Natural killer cell (primary cell): ENCODE measurements at regions not wholly inside any gene's neighbourhood (a gene's known extent, or its start where the extent isn't known, plus 50 kb on each side); places are given as distances from the start of the nearest gene placed in this dataset.

Experiments
- ATAC-seq, 3 donors: fragments of 150-1000 bp in 2 of 3; fragments of 200-7000 bp in 1 of 3; cut with Tn5 transposase; 1 replicate in 1 of 3; 2 replicates in 2 of 3; pipeline ENCODE4 v1.10.0; 2021; ENCODE audit warnings: mild to moderate bottlenecking in 2 of 3, moderate library complexity in 2 of 3
- DNase-seq, 2 donors: peaks; one replicate each; pipeline versions ENCODE4 v3.0.0 to v3.0.0-alpha.2; 2013 to 2021; ENCODE audit warnings: mixed read lengths in 1 of 2
- H3K27ac ChIP-seq: one replicate; pipeline ENCODE4 v1.5.1; 2013; ENCODE audit warnings: mild to moderate bottlenecking, low read length
- H3K27me3 ChIP-seq: one replicate; pipeline ENCODE4 v1.6.1; 2013; ENCODE audit warnings: low read length; ENCODE audit not compliant: control insufficient read depth, insufficient read depth
- H3K36me3 ChIP-seq: one replicate; pipeline ENCODE4 v1.6.1; 2013; ENCODE audit warnings: low read length; ENCODE audit not compliant: control insufficient read depth, insufficient read depth
- H3K4me1 ChIP-seq: one replicate; pipeline ENCODE4 v1.6.1; 2013; ENCODE audit warnings: low read length; ENCODE audit not compliant: control insufficient read depth, insufficient read depth
- H3K4me3 ChIP-seq: one replicate; pipeline ENCODE4 v1.5.1; 2013; ENCODE audit warnings: low read length
- H3K9me3 ChIP-seq: one replicate; pipeline ENCODE4 v1.6.1; 2013; ENCODE audit warnings: low read length; ENCODE audit not compliant: control insufficient read depth, insufficient read depth
- H3K27ac Mint-ChIP-seq, 2 donors: one replicate each; pipeline ENCODE4 v1.8.0; 2022; ENCODE audit warnings: mild to moderate bottlenecking in 2 of 2, mixed read lengths in 2 of 2, moderate library complexity in 1 of 2
- H3K27me3 Mint-ChIP-seq, 2 donors: one replicate each; pipeline ENCODE4 v1.8.0; 2022; ENCODE audit warnings: low read depth in 2 of 2, mixed read lengths in 2 of 2
- H3K36me3 Mint-ChIP-seq: one replicate; pipeline ENCODE4 v1.8.0; 2022; ENCODE audit warnings: mixed read lengths
- H3K4me1 Mint-ChIP-seq, 2 donors: one replicate each; pipeline ENCODE4 v1.8.0; 2022; ENCODE audit warnings: mixed read lengths in 2 of 2
- H3K4me3 Mint-ChIP-seq: one replicate; pipeline ENCODE4 v1.8.0; 2022; ENCODE audit warnings: mild to moderate bottlenecking, moderate library complexity, mixed read lengths
- H3K9me3 Mint-ChIP-seq, 2 donors: one replicate each; pipeline ENCODE4 v1.8.0; 2022; ENCODE audit warnings: mixed read lengths in 2 of 2
- CTCF ChIP-seq: fragments of 200-600 bp; IDR thresholded peaks from one replicate; pipeline ENCODE4 v1.8.0; 2022; ENCODE audit warnings: antibody characterized with exemption
- WGBS: methylation state at CpG from one replicate; pipeline ENCODE4 v1.1.7; 2013; ENCODE audit warnings: missing lambda C conversion rate; ENCODE audit not compliant: insufficient coverage; 5-methylcytosine and 5-hydroxymethylcytosine counted together
- intact Hi-C: fragments of 100-400 bp; cut with micrococcal nuclease; formaldehyde crosslinking; loops from one replicate; pipeline ENCODE4 v1.14.2; 2022

- H3K27ac Mint-ChIP-seq = no peak overlapping the region
- no peaks in the 10 kb centered on the region for H3K27me3 ChIP-seq
- intact Hi-C loops = no loop called here
- 89% methylated on average over 5 of the region's 5 CpGs for WGBS
- H3K27ac ChIP-seq = no peak overlapping the region
- no peaks in the 10 kb centered on the region for H3K36me3 ChIP-seq
- H3K4me1 ChIP-seq = no peaks in the 10 kb centered on the region
- H3K36me3 Mint-ChIP-seq = no peaks in the 10 kb centered on the region
- H3K4me1 Mint-ChIP-seq = no peaks in the 10 kb centered on the region
- no peak overlapping the region for H3K4me3 Mint-ChIP-seq
- no peak for DNase-seq
- H3K9me3 Mint-ChIP-seq = no peaks in the 10 kb centered on the region
- no peak for TF ChIP-seq CTCF
- H3K4me3 ChIP-seq = no peak overlapping the region
- peaks cover 31 to 58% of the 10 kb centered on the region in 2 donors for H3K27me3 Mint-ChIP-seq
- ATAC-seq = no peak
- H3K9me3 ChIP-seq = no peaks in the 10 kb centered on the region
Measured at GRCh38 chr15:96124436-96124835, 206.1 kb upstream of the NR2F2 start.

GRCh38 chr15:96125721-96126415 is 204.6 kb upstream of the NR2F2 start:
- H3K27me3 Mint-ChIP-seq = peaks cover 27 to 59% of the 10 kb centered on the region in 2 donors
- no peaks in the 10 kb centered on the region for H3K36me3 Mint-ChIP-seq
- H3K27me3 ChIP-seq = no peaks in the 10 kb centered on the region
- no peaks in the 10 kb centered on the region for H3K4me1 Mint-ChIP-seq
- DNase-seq (no peak), ATAC-seq (no peak)
- no peak overlapping the region for H3K4me3 ChIP-seq
- H3K36me3 ChIP-seq = no peaks in the 10 kb centered on the region
- H3K27ac ChIP-seq = no peak overlapping the region
- no peak overlapping the region for H3K27ac Mint-ChIP-seq
- no peaks in the 10 kb centered on the region for H3K9me3 Mint-ChIP-seq
- intact Hi-C loops = no loop called here
- no peaks in the 10 kb centered on the region for H3K4me1 ChIP-seq
- WGBS = 83% methylated on average over 2 of the region's 5 CpGs
- TF ChIP-seq CTCF = no peak
- no peaks in the 10 kb centered on the region for H3K9me3 ChIP-seq
- no peak overlapping the region for H3K4me3 Mint-ChIP-seq

- Mint-ChIP-seq H3K4me1 (no peaks in the 10 kb centered on the region), H3K36me3 (no peaks in the 10 kb centered on the region), H3K4me3 (no peak overlapping the region), H3K9me3 (no peaks in the 10 kb centered on the region), H3K27ac (no peak overlapping the region), H3K27me3 (peaks cover 22 to 50% of the 10 kb centered on the region in 2 donors)
- Histone ChIP-seq H3K9me3 (no peaks in the 10 kb centered on the region), H3K4me1 (no peaks in the 10 kb centered on the region), H3K27me3 (no peaks in the 10 kb centered on the region), H3K4me3 (no peak overlapping the region), H3K27ac (no peak overlapping the region), H3K36me3 (no peaks in the 10 kb centered on the region)
- WGBS = 92% methylated on average over 5 of the region's 5 CpGs
- TF ChIP-seq CTCF = no peak
- DNase-seq = no peak
- intact Hi-C loops = no loop called here
- ATAC-seq = no peak
Measured at GRCh38 chr15:96126859-96127258, 203.6 kb upstream of the NR2F2 start.

GRCh38 chr15:96130734-96131133 is 199.8 kb upstream of the NR2F2 start:
- Histone ChIP-seq H3K4me1 (no peaks in the 10 kb centered on the region), H3K4me3 (no peak overlapping the region), H3K9me3 (no peaks in the 10 kb centered on the region), H3K27ac (no peak overlapping the region), H3K36me3 (no peaks in the 10 kb centered on the region), H3K27me3 (no peaks in the 10 kb centered on the region)
- TF ChIP-seq CTCF = no peak
- no peak overlapping the region for H3K4me3 Mint-ChIP-seq
- intact Hi-C loops = no loop called here
- no peaks in the 10 kb centered on the region for H3K36me3 Mint-ChIP-seq
- H3K4me1 Mint-ChIP-seq = no peaks in the 10 kb centered on the region
- DNase-seq = no peak
- 0% methylated on average over 1 of the region's 1 CpG for WGBS
- no peak for ATAC-seq
- no peaks in the 10 kb centered on the region for H3K9me3 Mint-ChIP-seq
- no peak overlapping the region for H3K27ac Mint-ChIP-seq
- peaks cover 20 to 57% of the 10 kb centered on the region in 2 donors for H3K27me3 Mint-ChIP-seq
